Ovary (tissue), 7 donors: ENCODE measurements at regions not wholly inside any gene's neighbourhood (a gene's known extent, or its start where the extent isn't known, plus 50 kb on each side); places are given as distances from the start of the nearest gene placed in this dataset.

ENCODE experiments used
- DNase-seq, 5 donors: peaks; one replicate each; pipeline ENCODE4 v3.0.0-alpha.2; 2019 to 2020
- H3K27ac ChIP-seq, 2 donors: fragments of 200-600 bp; one replicate each; pipeline versions ENCODE4 v1.5.1 to v1.8.0; 2019 to 2022
- H3K27me3 ChIP-seq: fragments of 200-600 bp; one replicate; pipeline ENCODE4 v1.8.0; 2022
- H3K36me3 ChIP-seq: fragments of 200-600 bp; sonication (generic); one replicate; pipeline ENCODE4 v1.5.1; 2019
- H3K4me1 ChIP-seq: one replicate; pipeline ENCODE4 v1.8.1; 2013; ENCODE audit warnings: mild to moderate bottlenecking, moderate library complexity; ENCODE audit not compliant: insufficient read depth
- H3K4me3 ChIP-seq: fragments of 200-600 bp; sonication (generic); one replicate; pipeline ENCODE4 v1.5.1; 2017
- H3K9me3 ChIP-seq, 2 donors: fragments of 200-600 bp in 1 of 2; sonication (generic) in 1 of 2; one replicate each; pipeline versions ENCODE4 v1.5.1 to v1.8.1; 2013 to 2019; ENCODE audit warnings: mild to moderate bottlenecking in 1 of 2, moderate library complexity in 1 of 2
- EP300 ChIP-seq: sonication (generic); formaldehyde crosslinking; IDR thresholded peaks from one replicate; pipeline ENCODE4 v1.6.1; 2017; ENCODE audit warnings: antibody characterized with exemption
- POLR2A ChIP-seq: fragments of 450-650 bp; IDR thresholded peaks from one replicate; pipeline ENCODE4 v1.6.1; 2017; ENCODE audit warnings: antibody characterized with exemption, mild to moderate bottlenecking, moderate library complexity
- WGBS, 3 donors: extraction: QIAGEN DNeasy Blood & Tissue Kit in 1 of 3; methylation state at CpG; one replicate each; pipeline versions ENCODE4 v1.1.5 to v1.1.7; 2013 to 2017; 5-methylcytosine and 5-hydroxymethylcytosine counted together
- intact Hi-C, 4 donors: fragments of 100-400 bp; cut with DNase I; formaldehyde crosslinking; loops; one replicate each; pipeline versions ENCODE4 v1.11.0 to v1.15.1; 2022 to 2023
- TF ChIP-seq, protein P1 (sequence below), 3 donors: fragments of 450-650 bp in 2 of 3; fragments of 200-600 bp in 1 of 3; IDR thresholded peaks; one replicate each; pipeline versions ENCODE4 v1.5.1 to v1.8.0; 2016 to 2022; ENCODE audit warnings: antibody characterized with exemption in 3 of 3, mild to moderate bottlenecking in 1 of 3
- donor health status: DM: no; HTN: no; CAD: no; lungs with moderate emphysema.
- donor health status: DM: no; HTN: no; CAD: no.
- donor health status: Bipolar disorder and iron deficiency.
- donor health status: DM: no; HTN: no; CAD: no.
- donor health status: DM: yes; HTN: yes; CAD: no.

DNA sequence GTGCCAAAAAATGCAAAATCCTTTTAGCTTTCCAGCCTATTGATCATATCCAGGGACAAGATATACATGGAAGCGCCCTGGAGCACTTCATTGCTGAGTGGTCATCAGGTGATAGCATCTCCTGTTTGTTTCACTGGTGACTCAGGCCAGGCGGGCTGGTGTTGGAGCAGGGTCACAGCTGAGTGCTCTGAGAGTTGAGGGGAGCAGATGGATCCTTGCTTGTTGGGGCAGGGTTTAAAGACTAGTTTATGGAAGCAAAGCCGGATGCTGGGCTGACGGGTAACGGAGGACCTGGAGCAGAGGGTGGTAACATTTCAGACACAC is 405.0 kb upstream of the TPM1 start:
- Histone ChIP-seq H3K27me3 (no peaks in the 10 kb centered on the region), H3K36me3 (no peaks in the 10 kb centered on the region), H3K27ac (no peak overlapping the region), H3K4me1 (no peaks in the 10 kb centered on the region), H3K4me3 (no peak overlapping the region), H3K9me3 (no peaks in the 10 kb centered on the region)
- WGBS, 3 donors: 76 to 84% (median 79%) methylated on average over 5 of the region's 5 CpGs
- TF ChIP-seq EP300 (no peak), POLR2A (no peak)
- TF ChIP-seq, protein P1, sequence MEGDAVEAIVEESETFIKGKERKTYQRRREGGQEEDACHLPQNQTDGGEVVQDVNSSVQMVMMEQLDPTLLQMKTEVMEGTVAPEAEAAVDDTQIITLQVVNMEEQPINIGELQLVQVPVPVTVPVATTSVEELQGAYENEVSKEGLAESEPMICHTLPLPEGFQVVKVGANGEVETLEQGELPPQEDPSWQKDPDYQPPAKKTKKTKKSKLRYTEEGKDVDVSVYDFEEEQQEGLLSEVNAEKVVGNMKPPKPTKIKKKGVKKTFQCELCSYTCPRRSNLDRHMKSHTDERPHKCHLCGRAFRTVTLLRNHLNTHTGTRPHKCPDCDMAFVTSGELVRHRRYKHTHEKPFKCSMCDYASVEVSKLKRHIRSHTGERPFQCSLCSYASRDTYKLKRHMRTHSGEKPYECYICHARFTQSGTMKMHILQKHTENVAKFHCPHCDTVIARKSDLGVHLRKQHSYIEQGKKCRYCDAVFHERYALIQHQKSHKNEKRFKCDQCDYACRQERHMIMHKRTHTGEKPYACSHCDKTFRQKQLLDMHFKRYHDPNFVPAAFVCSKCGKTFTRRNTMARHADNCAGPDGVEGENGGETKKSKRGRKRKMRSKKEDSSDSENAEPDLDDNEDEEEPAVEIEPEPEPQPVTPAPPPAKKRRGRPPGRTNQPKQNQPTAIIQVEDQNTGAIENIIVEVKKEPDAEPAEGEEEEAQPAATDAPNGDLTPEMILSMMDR (IDR thresholded peaks at IDR 0.05): no peak
- intact Hi-C loops: no loop called here
- no peak for DNase-seq

- no peak overlapping the region for H3K4me3 ChIP-seq
These were observed 404.5 kb upstream of the TPM1 start for GRCh38 chr15:62637950-62638619.

GRCh38 chr15:62639432-62639831 is 403.1 kb upstream of the TPM1 start:
- 90 to 92% (median 91%) methylated on average over 4 of the region's 4 CpGs for WGBS, 3 donors
- intact Hi-C loops: no loop called here
- H3K27ac ChIP-seq: no peak overlapping the region
- H3K9me3 ChIP-seq: no peaks in the 10 kb centered on the region
- H3K4me3 ChIP-seq: no peak overlapping the region
- no peaks in the 10 kb centered on the region for H3K27me3 ChIP-seq
- no peak for TF ChIP-seq EP300
- no peak for TF ChIP-seq POLR2A
- TF ChIP-seq, protein P1 (IDR thresholded peaks at IDR 0.05): no peak
- H3K4me1 ChIP-seq: peaks cover 2% of the 10 kb centered on the region
- H3K36me3 ChIP-seq: no peaks in the 10 kb centered on the region
- no peak for DNase-seq

More at GRCh38 chr15:62637950-62638619, 404.5 kb upstream of the TPM1 start:
- Histone ChIP-seq H3K27ac (no peak overlapping the region), H3K4me1 (no peaks in the 10 kb centered on the region), H3K27me3 (no peaks in the 10 kb centered on the region), H3K9me3 (no peaks in the 10 kb centered on the region), H3K36me3 (no peaks in the 10 kb centered on the region)
- no peak for TF ChIP-seq POLR2A
- TF ChIP-seq, protein P1 (IDR thresholded peaks at IDR 0.05): no peak
- TF ChIP-seq EP300: no peak
- intact Hi-C loops: no loop called here
- DNase-seq: no peak
- WGBS, 3 donors: 95 to 98% (median 97%) methylated on average over 8 of the region's 8 CpGs

- WGBS, 3 donors: 78 to 99% (median 88%) methylated on average over 6 of the region's 6 CpGs
- no peak for DNase-seq
- H3K27ac ChIP-seq: no peak overlapping the region
- no peaks in the 10 kb centered on the region for H3K9me3 ChIP-seq
- no peaks in the 10 kb centered on the region for H3K27me3 ChIP-seq
- no peak overlapping the region for H3K4me3 ChIP-seq
- intact Hi-C loops: no loop called here
- H3K36me3 ChIP-seq: no peaks in the 10 kb centered on the region
- peaks cover 6% of the 10 kb centered on the region for H3K4me1 ChIP-seq
- TF ChIP-seq, protein P1 (IDR thresholded peaks at IDR 0.05): no peak
- TF ChIP-seq EP300 (no peak), POLR2A (no peak)
These were observed 402.5 kb upstream of the TPM1 start for GRCh38 chr15:62639906-62640605.
